Thymus (tissue), 11 donors: ENCODE measurements at regions not wholly inside any gene's neighbourhood (a gene's known extent, or its start where the extent isn't known, plus 50 kb on each side); places are given as distances from the start of the nearest gene placed in this dataset.
"Not testable (repeated sequence)": the region's sequence is repeated elsewhere in the genome, so short reads cannot be mapped to it uniquely, and the experiment has no call there.

ENCODE experiments used
- DNase-seq, 9 donors: peaks; one replicate each; pipeline ENCODE4 v3.0.0-alpha.2; 2013; ENCODE audit warnings: low spot score in 9 of 9, low read depth in 6 of 9, missing footprints in 1 of 9
- H3K27ac ChIP-seq, 2 donors: one replicate each; pipeline ENCODE4 v1.5.1; 2013; ENCODE audit warnings: control low read depth in 1 of 2, low read depth in 1 of 2, low read length in 1 of 2, mild to moderate bottlenecking in 1 of 2, moderate library complexity in 1 of 2
- H3K27me3 ChIP-seq, 2 donors: one replicate each; pipeline ENCODE4 v1.5.1; 2013; ENCODE audit warnings: low read length in 1 of 2; ENCODE audit not compliant: control insufficient read depth in 2 of 2, insufficient read depth in 1 of 2
- H3K36me3 ChIP-seq, 2 donors: one replicate each; pipeline ENCODE4 v1.5.1; 2013; ENCODE audit warnings: low read length in 1 of 2, mild to moderate bottlenecking in 1 of 2, moderate library complexity in 1 of 2; ENCODE audit not compliant: control insufficient read depth in 2 of 2, insufficient read depth in 2 of 2
- H3K4me1 ChIP-seq, 2 donors: one replicate each; pipeline ENCODE4 v1.5.1; 2013; ENCODE audit warnings: low read length in 2 of 2; ENCODE audit not compliant: control insufficient read depth in 2 of 2, insufficient read depth in 2 of 2
- H3K4me3 ChIP-seq, 2 donors: one replicate each; pipeline ENCODE4 v1.5.1; 2013; ENCODE audit warnings: low read length in 2 of 2, control low read depth in 1 of 2, mild to moderate bottlenecking in 1 of 2
- H3K9me3 ChIP-seq, 2 donors: one replicate each; pipeline ENCODE4 v1.5.1; 2013; ENCODE audit warnings: low read length in 1 of 2, mild to moderate bottlenecking in 1 of 2; ENCODE audit not compliant: control insufficient read depth in 2 of 2, insufficient read depth in 1 of 2
- WGBS: extraction: QIAGEN DNeasy Blood & Tissue Kit; methylation state at CpG from one replicate; pipeline ENCODE4 v1.1.7; 2013; 5-methylcytosine and 5-hydroxymethylcytosine counted together
- donor health status: healthy.

DNA sequence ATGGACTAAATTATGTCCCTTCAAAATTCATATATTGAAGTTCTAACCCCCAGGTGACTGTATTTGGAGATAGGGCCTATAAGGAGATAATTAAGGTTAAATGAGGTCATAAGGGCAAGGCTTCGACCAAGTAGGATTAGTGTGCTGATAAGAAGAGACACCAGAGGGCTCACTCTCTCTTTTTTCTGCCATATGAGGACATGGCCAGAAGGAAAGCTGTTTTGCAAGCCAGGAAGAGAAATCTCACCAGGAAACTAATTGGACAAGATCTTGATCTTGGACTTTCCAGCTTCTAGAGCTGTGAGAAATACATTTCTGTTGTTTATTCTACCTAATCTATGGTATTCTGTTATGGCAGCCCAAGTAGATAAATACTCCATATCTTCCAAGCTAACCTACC lies 503.6 kb upstream of the NAALADL2 start:
- Histone ChIP-seq H3K4me1 (no peaks in the 10 kb centered on the region), H3K9me3 (no peaks in the 10 kb centered on the region), H3K4me3 (no peak overlapping the region), H3K27me3 (no peaks in the 10 kb centered on the region), H3K27ac (no peak overlapping the region), H3K36me3 (no peaks in the 10 kb centered on the region)
- DNase-seq, result peak in 2 of 9 donors; percentile 13 to 24
- 72% methylated on average over 1 of the region's 1 CpG for WGBS

- Histone ChIP-seq H3K9me3 (no peaks in the 10 kb centered on the region), H3K27ac (no peak overlapping the region), H3K36me3 (no peaks in the 10 kb centered on the region), H3K4me3 (no peak overlapping the region), H3K4me1 (no peaks in the 10 kb centered on the region), H3K27me3 (no peaks in the 10 kb centered on the region)
- WGBS, result 96% methylated on average over 1 of the region's 1 CpG
- DNase-seq, result no peak
These were observed 502.5 kb upstream of the NAALADL2 start for GRCh38 chr3:174356596-174356995.

DNA sequence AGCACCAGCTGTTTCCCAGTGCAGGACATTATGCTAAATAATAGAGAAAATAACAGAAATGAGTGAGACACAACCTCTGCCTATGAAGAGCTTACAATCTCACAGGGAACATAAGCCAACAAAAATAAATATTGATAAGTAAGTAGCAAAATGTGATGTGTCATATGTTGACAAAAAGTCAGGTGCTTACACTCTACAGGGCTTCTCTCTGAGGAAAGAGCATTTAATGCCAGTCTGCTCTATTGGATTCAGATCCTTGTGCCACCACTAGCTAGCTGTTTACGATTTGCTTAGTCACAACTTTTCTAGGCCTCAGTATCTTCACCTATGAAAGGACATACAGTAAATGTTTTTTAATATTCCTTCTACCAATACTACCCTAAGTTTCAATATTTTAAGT lies 500.9 kb upstream of the NAALADL2 start:
- Histone ChIP-seq H3K9me3 (no peaks in the 10 kb centered on the region), H3K36me3 (no peaks in the 10 kb centered on the region), H3K27me3 (no peaks in the 10 kb centered on the region), H3K4me3 (no peak overlapping the region), H3K4me1 (no peaks in the 10 kb centered on the region), H3K27ac (no peak overlapping the region)
- DNase-seq, result no peak
- 94% methylated on average over 1 of the region's 1 CpG for WGBS

- no peaks in the 10 kb centered on the region for H3K36me3 ChIP-seq
- WGBS, result 96% methylated on average over 3 of the region's 3 CpGs
- no peaks in the 10 kb centered on the region for H3K27me3 ChIP-seq
- no peak overlapping the region for H3K27ac ChIP-seq
- no peaks in the 10 kb centered on the region for H3K4me1 ChIP-seq
- no peaks in the 10 kb centered on the region for H3K9me3 ChIP-seq
- H3K4me3 ChIP-seq, result no peak overlapping the region
- no peak for DNase-seq
These were observed 496.6 kb upstream of the NAALADL2 start for GRCh38 chr3:174362556-174362955.

DNA sequence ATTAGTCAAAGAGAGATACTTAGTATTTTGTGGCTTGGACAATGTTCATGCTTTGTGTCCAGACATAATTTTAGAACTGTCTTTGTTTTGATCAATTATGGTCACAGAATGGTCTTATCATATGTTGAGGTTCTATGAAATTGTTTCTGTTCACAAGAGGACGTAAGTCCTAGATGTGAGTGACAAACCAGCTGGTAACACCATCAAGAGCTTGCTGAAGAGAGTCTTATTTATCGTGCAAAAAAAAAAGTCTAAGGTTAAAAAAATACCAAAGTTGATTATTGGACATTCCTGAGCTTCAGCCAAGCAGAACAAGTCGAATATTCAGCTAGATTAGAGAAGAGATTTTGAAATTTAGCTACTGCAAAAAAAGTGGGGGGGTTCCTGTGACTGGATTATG lies 495.9 kb upstream of the NAALADL2 start:
- DNase-seq, result no peak
- Histone ChIP-seq H3K36me3 (no peaks in the 10 kb centered on the region), H3K27ac (no peak overlapping the region), H3K9me3 (no peaks in the 10 kb centered on the region), H3K4me1 (no peaks in the 10 kb centered on the region), H3K27me3 (no peaks in the 10 kb centered on the region), H3K4me3 (no peak overlapping the region)
- WGBS, result 82% methylated on average over 3 of the region's 3 CpGs

- Histone ChIP-seq H3K4me1 (no peaks in the 10 kb centered on the region), H3K9me3 (no peaks in the 10 kb centered on the region), H3K36me3 (no peaks in the 10 kb centered on the region), H3K27me3 (no peaks in the 10 kb centered on the region), H3K27ac (no peak overlapping the region), H3K4me3 (no peak overlapping the region)
- DNase-seq, result no peak
- 96% methylated on average over 1 of the region's 1 CpG for WGBS
These were observed 493.3 kb upstream of the NAALADL2 start for GRCh38 chr3:174365796-174366195.

- H3K27ac ChIP-seq, H3K36me3 ChIP-seq, H3K27me3 ChIP-seq, H3K9me3 ChIP-seq, H3K4me1 ChIP-seq, H3K4me3 ChIP-seq, DNase-seq: not testable (repeated sequence)
- WGBS, result 86% methylated on average over 5 of the region's 5 CpGs
These were observed 492.2 kb upstream of the NAALADL2 start for GRCh38 chr3:174366904-174367303.

GRCh38 chr3:174376346-174376745 lies 482.8 kb upstream of the NAALADL2 start:
- H3K27ac ChIP-seq, result no peak overlapping the region
- peaks cover 0 to 8% of the 10 kb centered on the region in 2 donors for H3K9me3 ChIP-seq
- no peaks in the 10 kb centered on the region for H3K27me3 ChIP-seq
- H3K4me3 ChIP-seq, result no peak overlapping the region
- H3K4me1 ChIP-seq, result no peaks in the 10 kb centered on the region
- no peaks in the 10 kb centered on the region for H3K36me3 ChIP-seq
- no peak for DNase-seq

DNA sequence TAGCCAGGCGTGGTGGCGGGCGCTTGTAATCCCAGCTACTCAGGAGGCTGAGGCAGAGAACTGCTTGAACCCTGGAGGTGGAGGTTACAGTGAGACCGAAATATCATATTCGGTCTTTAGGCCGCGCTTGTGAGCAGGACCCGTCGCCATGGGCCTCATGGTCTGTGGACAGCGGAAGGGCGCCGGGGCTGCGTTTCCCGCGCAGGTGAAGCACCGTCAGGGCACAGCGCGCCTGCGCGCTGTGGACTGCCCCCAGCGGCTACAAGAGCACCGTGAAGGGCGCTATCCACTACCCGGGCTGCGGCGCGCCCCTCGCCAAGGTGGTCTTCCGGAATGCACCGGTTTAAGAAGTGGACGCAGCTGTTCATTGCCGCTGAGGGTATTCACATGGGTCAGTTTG lies 482.0 kb upstream of the NAALADL2 start:
- DNase-seq, result no peak

DNA sequence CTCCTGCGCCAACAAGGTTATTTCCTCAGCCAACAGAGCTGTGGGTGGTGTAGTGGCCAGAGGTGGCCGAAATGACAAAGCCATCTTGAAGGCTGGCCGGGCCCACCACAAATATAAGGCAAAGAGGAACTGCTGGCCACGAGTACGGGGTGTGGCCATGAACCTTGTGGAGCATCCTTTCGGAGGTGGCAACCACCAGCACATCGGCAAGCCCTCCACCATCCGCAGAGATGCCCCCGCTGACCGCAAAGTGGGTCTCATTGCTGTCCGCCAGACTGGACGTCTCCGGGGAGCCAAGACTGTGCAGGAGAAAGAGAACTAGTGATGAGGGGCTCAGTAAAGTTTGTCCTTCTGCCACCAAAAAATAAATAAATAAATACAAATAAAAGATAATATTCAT lies 481.4 kb upstream of the NAALADL2 start:
- DNase-seq, result no peak
- 98% methylated on average over 13 of the region's 13 CpGs for WGBS
- Histone ChIP-seq H3K4me3 (no peak overlapping the region), H3K4me1 (no peaks in the 10 kb centered on the region), H3K9me3 (peaks cover 0 to 8% of the 10 kb centered on the region in 2 donors), H3K36me3 (no peaks in the 10 kb centered on the region), H3K27ac (no peak overlapping the region), H3K27me3 (no peaks in the 10 kb centered on the region)

More for the DNA sequence above, 482.0 kb upstream of the NAALADL2 start:
- peaks cover 0 to 8% of the 10 kb centered on the region in 2 donors for H3K9me3 ChIP-seq
- no peaks in the 10 kb centered on the region for H3K36me3 ChIP-seq
- H3K4me3 ChIP-seq, result no peak overlapping the region
- WGBS, result 97% methylated on average over 32 of the region's 32 CpGs
- H3K4me1 ChIP-seq, result no peaks in the 10 kb centered on the region
- H3K27me3 ChIP-seq, result no peaks in the 10 kb centered on the region
- no peak overlapping the region for H3K27ac ChIP-seq
